ENCODE measurements at regions not wholly inside any gene's neighbourhood (a gene's known extent, or its start where the extent isn't known, plus 50 kb on each side); places are given as distances from the start of the nearest gene placed in this dataset.

GRCh38 chr20:24376311-24377099 lies 92.9 kb upstream of the SYNDIG1 start:
- DNase-seq (ENCODE audit: low spot score), result no peak

- no peak for DNase-seq (ENCODE audit: low spot score)
Measured at GRCh38 chr20:24373372-24373771, 96.1 kb upstream of the SYNDIG1 start.

- no peak for DNase-seq (ENCODE audit: low spot score)
Measured at GRCh38 chr20:24370911-24371695, 98.3 kb upstream of the SYNDIG1 start.

DNA sequence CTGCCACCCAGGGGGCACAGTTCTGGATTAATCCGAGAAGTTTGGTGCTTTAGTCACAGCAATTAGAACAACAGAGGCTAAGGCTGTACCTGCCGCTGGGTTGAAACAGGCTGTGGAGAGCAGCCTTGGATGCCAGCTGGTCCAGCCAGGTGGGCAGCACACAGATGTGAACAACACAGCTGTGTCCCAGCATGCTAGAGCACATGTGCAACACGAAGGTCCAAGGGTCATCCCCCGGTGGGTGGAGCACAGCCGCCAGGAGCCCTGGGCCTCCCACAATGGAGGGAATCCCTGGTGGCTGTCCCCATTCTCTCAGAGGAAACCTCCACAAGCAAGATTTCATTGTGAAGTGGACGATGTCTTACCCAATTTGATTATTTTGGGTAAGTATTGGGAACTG lies 99.2 kb upstream of the SYNDIG1 start:
- DNase-seq (ENCODE audit: low spot score), result no peak

DNA sequence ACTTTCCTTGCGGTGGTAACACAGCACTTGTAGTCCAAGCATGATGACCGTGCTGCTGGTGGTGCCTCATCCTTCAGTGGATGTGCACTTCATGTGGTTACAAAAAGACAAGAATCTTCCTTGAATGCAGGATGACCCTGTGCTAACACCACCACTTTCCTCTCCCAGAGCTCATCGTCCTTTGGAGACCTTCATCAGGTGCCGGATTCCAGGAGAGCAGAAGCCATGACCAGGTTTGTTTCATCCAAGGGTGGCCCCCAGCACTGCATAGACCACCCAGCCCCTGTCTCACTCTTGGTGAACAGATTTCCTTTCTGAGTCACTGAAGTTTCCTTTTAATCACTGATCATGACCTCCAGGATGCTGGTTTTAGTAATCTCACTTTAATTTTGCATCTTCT lies 101.2 kb upstream of the SYNDIG1 start:
- no peak for DNase-seq (ENCODE audit: low spot score)

- DNase-seq (ENCODE audit: low spot score), result no peak
Measured at GRCh38 chr20:24366336-24367004, 103.0 kb upstream of the SYNDIG1 start.

GRCh38 chr20:24365670-24366069 lies 103.8 kb upstream of the SYNDIG1 start:
- DNase-seq (ENCODE audit: low spot score), result no peak

DNA sequence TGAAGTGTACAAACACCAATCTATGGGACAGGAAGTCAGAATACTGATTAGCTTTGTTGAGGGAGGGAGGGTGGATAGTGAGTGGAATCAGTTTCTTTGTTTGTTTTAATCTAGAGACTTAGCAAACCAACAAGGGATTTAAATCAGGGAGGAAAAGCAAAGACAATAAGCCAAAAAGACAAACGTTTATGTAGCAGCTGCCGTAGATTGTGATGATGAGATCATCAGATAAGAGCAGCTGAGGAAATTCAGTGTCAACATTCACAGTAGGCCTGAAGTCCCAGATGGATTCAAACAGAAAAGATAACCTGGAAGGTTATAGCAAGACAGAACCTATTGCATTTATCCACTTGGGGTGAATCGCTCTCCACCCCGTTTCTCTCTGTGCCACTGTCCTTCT lies 104.9 kb upstream of the SYNDIG1 start:
- DNase-seq (ENCODE audit: low spot score), result no peak

DNA sequence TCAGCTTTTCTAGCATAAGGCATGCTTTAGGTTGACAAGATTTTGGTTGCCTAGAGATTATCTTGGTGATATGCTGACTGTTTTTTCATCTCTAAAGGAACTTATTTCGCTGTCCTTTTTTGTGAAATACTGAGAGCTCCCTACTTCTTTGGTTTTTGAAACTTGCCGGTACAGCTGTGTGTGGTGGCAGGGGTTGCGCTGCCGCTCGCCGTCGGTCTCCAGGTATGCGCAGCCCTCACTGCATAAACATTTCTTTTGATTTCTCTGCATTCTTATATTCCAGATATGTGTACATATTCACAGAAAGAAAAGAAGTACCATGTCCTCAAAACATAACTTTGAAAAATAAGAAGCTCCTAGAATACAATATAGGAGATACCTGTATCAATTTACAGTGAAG lies 106.4 kb upstream of the SYNDIG1 start:
- no peak for DNase-seq (ENCODE audit: low spot score)

- no peak for DNase-seq (ENCODE audit: low spot score)
Measured at GRCh38 chr20:24362080-24362479, 107.3 kb upstream of the SYNDIG1 start.

DNA sequence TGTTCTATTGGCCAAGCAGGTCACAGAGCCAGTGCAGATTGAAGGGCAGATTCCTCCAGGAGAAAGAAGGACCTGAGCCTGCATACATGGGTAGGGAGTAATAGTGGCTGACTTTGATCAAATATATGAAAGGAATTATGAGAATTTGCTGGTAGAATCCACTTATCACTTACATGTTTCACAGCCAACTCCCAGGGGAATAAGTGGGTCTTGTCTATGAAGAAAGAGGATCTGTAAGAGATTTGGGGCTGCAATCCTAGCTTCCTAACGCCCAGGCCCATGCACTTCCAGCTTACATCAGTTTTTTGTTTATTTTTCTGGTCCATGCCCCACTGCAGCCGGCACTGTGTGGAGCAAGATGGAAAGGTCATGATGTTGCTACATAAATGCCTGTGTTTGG lies 107.9 kb upstream of the SYNDIG1 start:
- no peak for DNase-seq (ENCODE audit: low spot score)

DNA sequence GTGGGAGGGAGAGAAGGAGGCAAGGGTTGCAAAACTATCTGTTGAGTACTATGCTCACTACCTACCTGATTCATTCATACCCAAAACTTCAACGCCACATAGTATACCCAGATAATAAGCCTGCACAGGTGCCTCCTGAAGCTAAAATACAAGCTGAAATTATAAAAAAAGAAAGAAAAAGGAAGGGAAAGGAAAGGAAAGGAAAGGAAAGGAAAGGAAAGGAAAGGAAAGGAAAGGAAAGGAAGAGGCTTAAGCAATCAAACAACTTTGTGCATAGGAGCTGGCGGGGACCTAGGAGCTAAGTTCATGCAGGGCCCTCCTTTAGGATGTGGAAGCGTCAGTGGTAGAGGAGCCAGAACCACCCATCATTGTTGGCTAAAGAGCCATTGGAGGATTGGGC lies 108.9 kb upstream of the SYNDIG1 start:
- DNase-seq (ENCODE audit: low spot score), result no peak

DNA sequence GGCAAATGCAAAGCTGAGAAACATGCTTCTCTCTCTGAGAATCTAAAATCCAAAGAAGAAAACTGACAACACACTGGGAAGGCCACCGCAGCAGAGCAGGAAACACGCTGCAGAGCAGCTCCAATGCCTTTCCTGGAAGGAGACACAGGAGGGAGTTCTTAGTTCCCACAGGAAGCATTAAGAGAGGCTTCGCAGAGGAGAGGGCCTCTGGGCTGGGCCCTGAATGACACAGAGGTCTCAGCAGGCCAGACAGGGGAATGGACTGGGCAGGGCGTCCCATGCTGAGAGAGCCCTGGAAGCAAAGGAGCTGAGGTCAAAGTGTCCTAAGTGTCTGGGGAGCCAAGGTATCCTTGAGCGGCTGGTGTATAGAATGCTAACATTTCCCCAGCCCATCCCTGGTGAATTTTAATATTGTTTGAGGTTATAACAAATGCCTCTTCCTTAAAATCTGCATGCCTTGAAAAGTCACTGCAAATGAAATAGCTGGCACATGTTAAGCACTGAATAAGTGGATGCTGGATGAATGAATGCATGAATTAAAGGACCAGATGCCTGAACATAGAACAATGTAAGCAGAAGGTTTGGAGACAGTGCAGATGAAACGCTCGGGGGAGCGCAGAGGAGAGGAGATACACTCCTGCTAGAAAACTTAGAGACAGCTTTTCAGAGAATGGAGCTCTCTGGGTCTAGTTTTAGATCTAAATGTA lies 110.0 kb upstream of the SYNDIG1 start:
- no peak for DNase-seq (ENCODE audit: low spot score)

GRCh38 chr20:24357931-24358330 lies 111.5 kb upstream of the SYNDIG1 start:
- no peak for DNase-seq (ENCODE audit: low spot score)

DNA sequence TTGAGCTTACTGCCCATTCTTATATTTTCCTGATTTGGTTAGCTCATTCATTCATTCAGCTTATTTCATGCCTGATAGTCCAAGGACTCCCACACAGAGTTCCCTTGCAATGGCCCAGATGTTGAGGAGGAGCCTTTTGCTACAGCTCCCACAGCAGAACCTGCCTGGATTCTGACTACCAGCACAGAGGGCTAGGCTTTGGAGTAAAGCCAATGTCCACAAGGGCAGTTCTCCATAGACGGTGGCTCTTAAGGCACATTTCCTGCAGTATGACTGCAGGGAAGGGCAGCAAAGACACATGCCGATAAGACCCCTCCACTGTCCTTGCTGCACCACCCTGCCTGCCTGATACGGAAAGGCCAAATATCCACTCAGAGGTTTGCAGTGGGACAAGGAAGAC lies 112.3 kb upstream of the SYNDIG1 start:
- no peak for DNase-seq (ENCODE audit: low spot score)

GRCh38 chr20:24353135-24353690 lies 116.2 kb upstream of the SYNDIG1 start:
- no peak for DNase-seq (ENCODE audit: low spot score)

DNA sequence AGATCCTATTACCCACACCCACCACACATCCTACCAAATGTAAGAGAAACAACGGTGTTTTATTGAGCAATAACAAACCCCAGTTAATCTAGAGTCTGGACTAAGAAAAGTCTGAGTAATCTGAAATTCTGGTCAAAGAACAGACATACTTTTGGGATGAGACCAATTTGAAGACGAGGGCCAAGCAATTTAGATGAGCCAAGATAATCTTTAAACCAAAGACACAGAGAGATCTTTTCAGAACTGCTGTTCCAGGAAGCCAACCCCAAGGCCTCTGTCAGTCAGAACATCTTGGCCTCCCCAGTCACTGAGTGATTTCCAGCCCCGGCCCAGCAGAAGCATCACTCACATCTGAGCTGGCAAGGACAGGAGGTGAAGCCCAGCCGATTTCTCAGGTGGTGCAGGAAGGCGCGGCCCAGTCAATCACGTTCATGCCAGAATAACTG lies 118.5 kb upstream of the SYNDIG1 start:
- peak; percentile 2 for DNase-seq (ENCODE audit: low spot score)

GRCh38 chr20:24341781-24342180 lies 127.6 kb upstream of the SYNDIG1 start:
- no peak for DNase-seq (ENCODE audit: low spot score)

DNA sequence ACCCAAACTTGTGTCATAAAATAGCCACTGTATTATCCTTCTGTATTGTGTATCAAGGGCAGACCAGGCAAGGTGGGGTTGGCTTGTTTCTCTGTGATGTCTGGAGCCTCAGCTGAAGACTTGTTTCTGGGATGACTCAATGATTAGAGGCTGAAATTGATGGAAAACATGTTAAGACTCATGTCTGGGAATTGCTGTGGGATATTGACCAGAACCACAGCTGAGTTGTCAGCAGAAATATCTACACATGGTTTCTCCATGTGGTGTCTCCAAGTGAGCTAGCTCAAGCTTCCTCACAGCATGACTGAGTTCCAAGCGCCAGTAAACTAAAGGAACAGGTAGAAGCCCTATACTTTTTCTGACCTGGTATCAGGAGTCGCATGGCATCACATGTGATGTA lies 128.5 kb upstream of the SYNDIG1 start:
- DNase-seq (ENCODE audit: low spot score), result no peak

- peak; percentile 27 for DNase-seq (ENCODE audit: low spot score)
Measured at GRCh38 chr20:24339210-24339641, 130.2 kb upstream of the SYNDIG1 start.

- no peak for DNase-seq (ENCODE audit: low spot score)
Measured at GRCh38 chr20:24337551-24337950, 131.9 kb upstream of the SYNDIG1 start.

DNA sequence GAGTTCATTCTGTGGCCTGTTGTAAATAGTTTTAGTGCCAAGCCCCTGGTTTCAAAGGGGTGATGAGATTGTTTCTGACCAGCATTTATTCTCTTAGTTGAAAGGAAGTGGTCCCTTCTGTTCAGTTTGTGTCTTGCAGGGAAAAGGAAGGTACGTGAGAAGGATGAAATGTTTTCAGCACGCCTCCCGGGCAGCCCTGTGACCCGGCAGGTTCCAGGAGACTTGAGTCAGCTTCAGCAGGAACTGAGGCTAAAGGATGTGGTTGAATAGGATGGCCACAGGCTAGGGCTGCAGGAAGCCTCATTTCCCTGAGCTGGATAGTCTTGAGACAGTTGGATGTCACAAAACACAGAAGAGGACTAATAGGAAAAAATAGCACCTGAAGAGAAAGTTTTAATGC lies 132.4 kb upstream of the SYNDIG1 start:
- peak; percentile 64 for DNase-seq (ENCODE audit: low spot score)

Data from kidney tubule cell (primary cell).